ENCODE measurements at regions not wholly inside any gene's neighbourhood (a gene's known extent, or its start where the extent isn't known, plus 50 kb on each side); places are given as distances from the start of the nearest gene placed in this dataset.
"Not testable (repeated sequence)": the region's sequence is repeated elsewhere in the genome, so short reads cannot be mapped to it uniquely, and the experiment has no call there.

DNA sequence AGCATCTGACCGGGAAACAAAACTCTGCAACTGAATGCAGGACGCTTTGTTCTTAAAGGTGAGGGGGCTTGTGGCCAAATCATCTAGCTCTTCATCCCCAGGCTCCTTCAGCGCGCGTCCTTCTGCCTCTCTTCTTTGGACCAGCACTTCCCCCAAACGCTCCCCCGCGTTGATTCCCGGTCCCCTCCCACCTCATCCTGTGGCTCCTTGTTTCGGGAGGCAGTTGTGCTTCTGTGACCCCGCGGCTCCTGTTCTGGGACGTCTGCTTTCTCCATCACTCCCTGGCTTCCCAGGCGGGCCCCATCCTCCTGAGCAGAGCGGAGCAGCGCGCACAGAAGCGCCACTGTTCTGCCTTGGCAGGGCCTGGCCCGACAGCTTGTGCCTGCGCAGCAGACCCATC, 109.7 kb upstream of the ZNG1E start:
- not testable (repeated sequence) for DNase-seq

DNA sequence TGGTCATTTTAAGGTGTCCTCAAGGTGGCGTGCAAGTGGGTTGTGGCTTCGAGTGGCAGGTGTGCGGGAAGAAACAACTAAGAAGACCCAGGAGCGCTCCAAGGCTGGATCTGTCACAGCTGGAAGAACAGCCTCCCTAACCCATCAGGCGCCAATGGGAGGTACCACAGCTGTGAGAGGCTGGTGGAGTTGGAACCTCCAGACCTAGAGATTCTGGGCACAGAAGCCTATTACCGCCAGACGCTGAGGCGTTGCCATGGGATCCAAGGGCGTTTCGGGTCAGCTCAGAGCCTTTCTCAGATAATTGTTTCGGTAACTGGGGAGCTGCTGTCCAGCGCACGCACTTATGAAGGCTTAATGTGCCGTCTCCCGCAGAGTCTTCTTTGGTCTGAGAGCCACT, 156.7 kb upstream of the ZNG1E start:
- not testable (repeated sequence) for DNase-seq

DNA sequence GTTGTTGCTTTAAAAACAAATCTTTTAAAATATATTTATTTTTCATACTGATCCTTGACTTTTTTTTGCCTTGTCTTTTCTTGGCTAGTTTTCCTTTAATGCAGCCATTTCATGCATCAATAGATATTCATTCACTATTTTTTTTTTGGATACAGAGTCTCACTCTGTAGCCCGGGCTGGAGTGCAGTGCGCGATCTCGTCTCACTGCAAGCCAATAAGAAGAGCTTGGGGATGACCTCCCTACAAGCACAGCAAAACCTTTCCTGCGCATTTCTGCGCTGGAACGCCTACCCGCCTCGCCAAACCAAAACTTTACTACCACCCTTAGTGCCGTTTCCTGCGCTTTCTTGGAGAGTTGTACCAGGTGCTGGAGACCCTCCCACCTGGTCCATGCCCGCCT, 161.3 kb upstream of the ZNG1E start:
- DNase-seq: not testable (repeated sequence)

DNA sequence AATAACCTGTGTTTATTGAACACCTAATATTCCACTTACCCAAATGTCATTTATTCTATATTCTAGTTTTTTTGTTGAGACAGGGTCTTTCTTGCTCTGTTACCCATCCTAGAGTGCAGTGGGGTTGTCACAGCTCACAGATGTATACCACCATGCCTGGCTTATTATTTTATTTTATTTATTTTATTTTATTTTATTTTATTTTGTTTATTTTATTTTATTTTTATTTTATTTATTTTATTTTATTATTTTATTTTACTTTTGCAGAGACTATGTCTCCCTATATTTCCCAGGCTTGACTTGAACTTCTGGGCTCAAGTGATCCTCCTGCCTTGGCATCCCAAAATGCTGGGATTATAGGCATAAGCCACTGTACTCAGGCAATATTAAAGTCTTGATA, 167.8 kb upstream of the ZNG1E start:
- DNase-seq: not testable (repeated sequence)

DNA sequence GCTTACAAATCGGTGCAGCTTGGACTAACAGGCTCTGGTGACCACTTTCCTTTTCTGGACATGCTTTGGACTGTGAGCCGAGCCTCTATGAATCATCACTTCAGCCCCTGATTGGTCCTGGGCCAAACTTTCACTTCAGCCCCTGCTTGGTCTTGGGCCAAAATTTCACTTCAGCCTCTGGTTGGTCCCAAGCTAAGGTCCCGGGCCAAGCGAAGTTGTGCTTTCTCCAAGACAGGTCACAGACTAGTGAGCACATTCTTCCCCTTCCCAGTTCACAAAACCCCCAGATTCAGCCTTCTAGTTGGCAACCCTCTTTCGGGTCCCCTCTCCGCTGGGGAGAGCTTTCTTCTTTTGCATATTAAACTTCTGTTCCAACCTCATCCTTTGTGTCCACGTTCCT, 171.0 kb upstream of the ZNG1E start:
- DNase-seq: not testable (repeated sequence)

DNA sequence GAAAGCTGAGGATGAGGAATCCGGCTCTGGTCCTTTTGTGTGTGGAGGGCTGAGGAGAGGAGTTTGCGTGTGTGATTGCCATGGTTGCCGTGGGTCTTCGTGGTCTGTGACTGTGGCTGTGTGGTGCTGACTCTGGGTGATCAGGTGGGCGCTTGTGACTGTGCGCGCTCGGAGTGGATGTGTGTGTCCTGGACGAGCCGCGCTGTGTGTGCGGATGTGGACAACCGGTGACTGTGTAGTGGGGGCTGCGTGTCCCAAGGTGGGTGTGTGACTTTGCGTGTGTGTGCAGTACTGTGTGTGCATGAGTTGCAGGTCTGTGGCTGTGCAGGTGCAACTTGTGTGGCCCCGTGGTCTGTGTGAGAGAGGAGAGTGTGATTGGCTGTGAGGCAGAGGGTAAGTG, 172.0 kb upstream of the ZNG1E start:
- not testable (repeated sequence) for DNase-seq

DNA sequence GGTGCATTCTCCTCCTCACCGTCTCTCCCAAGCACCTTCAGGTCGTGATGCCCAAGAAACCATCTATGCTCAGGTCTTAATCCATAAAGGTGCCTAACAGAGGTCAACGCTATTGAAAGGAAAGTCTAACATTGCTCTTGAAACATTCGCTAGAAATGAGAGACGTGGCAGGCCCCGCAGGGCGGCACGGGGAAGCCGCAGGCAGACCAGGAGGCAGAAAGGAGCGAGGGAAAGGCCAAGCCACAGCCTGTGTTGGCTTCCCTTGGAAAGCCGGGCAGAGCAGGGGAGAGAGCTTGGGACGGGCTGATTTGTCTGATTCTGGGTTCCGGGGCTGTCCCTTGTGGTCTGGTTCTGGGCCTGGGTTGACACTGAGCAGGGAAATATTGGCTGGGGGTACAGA, 192.8 kb upstream of the ZNG1E start:
- DNase-seq: not testable (repeated sequence)

DNA sequence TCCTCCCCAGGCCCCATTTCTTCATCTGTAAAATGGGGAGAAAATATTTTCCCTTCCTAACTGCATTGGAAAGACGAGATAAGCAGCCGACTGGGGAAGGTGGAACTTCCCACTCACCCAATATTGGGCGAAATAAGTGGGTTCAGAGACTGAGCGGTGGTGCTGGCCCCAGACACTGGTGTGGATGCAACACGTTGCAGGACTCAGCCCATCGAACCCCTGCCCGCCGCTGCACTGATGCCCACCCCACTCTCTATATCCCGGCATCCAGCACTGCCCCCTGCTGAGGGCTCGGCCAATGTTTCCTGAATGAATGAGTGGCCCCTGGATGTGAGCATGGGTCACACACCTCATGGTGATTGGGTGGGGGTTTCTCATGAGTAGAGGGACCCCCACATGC, 194.4 kb upstream of the ZNG1E start:
- not testable (repeated sequence) for DNase-seq

DNA sequence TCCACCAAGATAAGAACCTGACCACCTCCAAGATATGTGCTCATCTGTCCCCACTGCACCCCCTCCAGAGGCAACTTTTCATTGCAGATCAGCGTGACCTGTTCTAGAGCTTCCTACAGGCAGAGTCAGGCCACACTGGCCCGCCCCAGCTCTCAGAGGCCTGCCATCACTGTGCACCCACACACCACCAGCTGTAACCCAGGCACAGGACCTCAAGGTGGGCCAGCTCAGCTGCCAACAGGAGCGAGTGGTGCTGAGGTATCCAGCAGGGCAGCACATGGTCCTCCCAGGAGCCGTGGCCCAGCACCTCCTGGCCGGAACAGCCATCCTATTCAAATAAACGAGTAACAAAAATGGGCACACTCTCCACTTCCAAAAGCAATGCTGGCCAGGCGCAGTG, 189.9 kb upstream of the FOXD4L5 start:
- DNase-seq: not testable (repeated sequence)

DNA sequence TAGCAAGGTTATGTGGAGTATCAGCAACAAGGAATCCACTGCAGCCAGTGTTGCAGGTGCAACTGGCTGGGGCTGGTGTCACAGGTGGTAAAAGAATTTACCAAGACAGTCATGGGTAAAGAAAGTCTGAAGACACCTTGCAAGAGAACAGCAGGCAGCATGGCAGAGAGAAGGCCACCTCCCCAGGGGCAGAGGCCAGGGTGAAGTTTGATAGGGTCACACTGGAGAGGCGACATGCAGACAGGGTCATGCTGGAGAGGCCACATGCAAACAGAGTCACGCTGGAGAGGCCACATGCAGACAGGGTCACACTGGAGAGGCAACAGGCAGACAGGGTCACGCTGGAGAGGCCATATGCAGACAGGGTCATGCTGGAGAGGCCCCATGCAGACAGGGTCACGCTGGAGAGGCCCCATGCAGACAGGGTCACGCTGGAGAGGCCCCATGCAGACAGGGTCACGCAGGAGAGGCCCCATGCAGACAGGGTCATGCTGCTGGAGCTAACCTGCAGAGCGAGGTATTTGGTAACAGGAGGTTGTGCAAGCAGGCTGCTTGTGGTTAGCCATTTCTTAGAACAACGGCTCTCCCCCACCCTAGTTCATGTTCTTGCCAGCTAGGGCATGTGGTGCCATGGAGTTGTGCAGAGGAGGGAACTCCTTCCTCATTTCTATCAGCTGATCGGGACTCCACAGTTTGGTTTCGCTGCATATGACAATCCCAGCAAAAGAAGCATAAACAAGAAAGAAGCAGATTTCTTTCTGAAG, 188.2 kb upstream of the FOXD4L5 start:
- not testable (repeated sequence) for DNase-seq

DNA sequence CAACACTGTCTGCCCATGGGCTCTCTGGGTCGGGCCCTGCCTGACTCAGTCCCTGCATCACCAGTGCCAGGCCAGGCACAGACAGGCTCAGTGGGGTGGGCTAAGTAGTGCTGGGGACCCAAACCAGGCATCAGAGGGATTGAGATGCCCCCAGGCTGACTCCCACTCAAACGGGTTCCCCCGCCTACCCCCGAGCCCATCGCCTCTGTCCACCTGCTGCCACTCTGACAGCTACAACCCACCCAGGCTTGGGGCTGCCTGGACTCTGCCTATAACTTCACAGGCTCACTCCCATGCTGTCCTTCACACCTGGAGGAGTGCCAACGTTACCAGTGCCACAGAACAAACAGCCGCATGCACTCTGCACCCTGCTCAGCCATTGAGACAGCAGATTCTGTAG, 186.1 kb upstream of the FOXD4L5 start:
- DNase-seq: not testable (repeated sequence)

DNA sequence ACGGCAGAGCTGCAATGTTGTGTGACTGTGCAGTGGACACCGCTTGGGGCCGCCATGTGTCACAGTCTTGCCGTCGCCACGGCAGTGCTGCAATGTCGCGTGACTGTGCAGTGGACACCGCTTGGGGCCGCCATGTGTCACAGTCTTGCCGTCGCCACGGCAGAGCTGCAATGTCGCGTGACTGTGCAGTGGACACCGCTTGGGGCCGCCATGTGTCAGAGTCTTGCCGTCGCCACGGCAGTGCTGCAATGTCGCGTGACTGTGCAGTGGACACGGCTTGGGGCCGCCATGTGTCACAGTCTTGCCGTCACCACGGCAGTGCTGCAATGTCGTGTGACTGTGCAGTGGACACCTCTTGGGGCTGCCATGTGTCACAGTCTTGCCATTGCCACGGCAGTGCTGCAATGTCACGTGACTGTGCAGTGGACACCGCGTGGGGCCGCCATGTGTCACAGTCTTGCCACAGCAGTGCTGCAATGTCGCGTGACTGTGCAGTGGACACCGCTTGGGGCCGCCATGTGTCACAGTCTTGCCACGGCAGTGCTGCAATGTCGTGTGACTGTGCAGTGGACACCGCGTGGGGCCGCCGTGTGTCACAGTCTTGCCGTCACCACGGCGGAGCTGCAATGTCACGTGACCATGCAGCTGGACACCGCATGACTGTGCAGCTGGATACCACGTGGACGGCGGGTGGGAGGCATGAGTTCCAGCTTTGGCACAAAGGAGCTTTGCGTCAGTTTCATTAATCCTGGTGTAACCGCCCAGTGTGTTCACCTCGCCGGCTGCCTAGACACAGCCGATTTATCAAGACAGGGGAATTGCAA, 182.1 kb upstream of the FOXD4L5 start:
- DNase-seq: not testable (repeated sequence)

DNA sequence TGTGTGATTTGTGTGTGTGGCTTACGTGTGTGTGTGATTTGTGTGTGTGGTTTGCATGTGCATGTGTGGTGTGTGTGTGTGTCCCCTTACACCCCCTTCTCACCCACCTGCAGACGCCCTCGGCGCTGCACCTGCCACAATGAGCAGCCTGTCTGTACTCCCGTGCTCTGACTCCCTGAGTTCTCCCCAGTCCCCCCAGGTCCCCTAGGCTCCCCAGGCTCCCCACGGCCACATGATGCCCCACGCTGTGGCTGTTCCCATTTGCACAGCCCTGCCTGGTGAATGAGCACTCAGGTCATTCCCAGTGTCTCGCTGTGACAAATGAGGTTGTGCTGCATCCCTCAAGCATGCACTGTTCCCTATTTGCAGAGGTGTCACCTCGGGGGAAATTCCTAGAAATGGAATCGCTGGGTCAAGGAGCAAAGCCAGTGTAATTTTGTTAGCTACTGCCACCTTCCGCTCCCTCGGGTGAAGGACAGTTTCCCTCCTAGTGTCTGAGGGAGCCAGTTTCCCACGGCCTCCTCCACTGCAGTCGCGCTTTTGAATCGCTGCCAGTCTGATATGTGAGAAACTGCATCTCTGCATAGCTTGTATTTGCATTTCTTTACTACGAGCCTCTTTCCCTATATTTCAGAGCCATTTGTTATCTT, 180.4 kb upstream of the FOXD4L5 start:
- DNase-seq: not testable (repeated sequence)

DNA sequence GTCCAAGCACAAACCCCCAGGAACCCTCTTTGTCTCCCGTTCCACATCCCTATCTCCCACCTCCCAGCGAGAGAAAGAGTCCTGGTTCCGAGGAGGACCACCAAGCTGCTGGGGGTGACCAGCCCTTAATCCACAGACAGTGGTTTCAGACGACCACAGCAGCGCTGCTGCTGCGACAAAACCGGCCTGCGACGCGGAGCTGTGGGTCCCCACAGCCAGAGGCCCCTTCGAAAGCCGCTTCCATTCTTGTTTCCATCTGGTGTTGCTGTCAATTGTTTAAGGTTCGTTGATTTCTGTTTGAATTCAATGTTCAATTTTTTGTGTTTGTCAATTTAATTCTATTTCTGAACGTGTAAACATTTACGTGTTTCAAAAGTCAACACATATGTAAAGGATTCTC, 177.5 kb upstream of the FOXD4L5 start:
- not testable (repeated sequence) for DNase-seq

DNA sequence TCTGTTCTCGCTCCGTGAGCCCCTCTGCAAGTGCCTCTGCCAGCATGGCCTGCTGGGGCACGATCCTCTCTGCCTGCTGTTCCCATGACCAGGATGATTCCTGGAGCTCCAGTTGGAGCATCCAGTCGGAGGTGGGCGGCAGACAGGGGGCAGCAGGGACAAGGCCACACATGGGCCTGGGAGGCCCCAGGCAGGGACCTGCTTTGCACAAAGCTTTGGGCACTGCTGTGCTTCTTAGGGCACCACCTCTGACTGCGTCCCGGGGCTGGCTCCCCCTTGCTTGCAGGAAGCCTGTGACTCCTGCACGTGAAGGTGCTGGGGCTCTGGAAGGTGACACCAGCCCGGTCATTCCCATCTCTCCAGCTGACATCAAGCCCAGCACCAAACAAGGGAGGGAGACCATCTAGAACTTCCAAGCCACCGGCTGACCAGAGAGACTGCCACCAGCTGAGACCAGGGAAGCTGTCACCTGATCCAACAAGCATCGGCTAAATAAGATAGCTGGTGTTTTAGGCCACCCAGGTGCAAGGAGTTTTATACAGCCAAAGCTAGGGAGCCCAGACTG, 174.8 kb upstream of the FOXD4L5 start:
- no peak for DNase-seq

DNA sequence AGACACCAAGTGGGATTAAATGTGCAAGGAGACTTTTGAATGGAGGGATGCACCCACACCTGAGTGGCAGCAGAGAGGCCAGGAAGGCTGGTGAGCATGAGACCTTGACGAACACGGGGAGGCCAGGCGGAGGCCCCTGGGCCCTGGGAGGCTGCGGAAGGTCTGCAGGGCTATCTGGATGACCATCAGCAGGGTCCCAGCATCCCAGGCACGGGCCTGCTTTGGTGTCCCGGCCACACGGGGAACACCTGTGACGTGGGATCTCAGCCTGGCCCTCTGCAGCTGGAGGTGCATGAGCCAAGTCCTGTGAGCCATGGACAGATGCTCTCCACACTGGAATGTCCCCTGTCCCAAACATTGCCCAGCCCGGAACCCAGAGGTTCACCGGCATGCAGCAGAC, 174.0 kb upstream of the FOXD4L5 start:
- DNase-seq: no peak

DNA sequence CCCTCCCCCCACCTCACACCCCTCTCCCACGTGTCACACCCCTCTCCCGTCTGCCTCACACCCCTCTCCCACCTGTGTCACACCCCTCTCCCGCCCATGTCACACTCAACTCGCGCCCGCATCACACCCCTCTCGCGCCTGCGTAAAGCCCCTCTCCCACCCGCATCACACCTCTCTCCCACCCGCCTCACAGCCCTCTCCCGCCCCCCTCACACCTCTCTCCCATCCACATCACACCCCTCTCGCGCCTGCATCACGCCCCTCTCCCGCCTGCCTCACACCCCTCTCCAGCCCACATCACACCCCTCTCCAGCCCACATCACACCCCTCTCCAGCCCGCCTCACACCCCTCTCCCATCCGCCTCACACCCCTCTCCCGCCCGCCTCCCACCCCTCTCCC, 173.5 kb upstream of the FOXD4L5 start:
- no peak for DNase-seq

DNA sequence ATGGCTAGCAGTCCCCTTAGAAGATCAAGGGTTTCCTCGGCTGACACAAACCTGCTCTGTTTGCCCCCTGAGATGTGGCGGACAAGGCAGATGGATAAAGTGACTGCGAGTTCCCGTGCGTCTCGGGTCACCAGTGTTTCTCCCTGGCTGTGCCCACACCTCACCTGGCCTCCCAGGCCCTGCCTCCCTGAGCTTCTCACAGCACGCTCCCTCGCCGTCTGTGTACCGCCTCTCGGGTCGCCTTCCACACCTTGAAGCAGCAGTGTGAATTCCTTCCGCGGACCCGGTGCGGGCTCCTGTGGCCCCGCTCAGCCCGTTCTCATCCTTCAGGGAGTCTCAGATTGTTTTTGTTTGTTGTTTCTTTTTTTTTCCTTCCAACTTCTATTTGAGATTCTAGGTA, 172.0 kb upstream of the FOXD4L5 start:
- not testable (repeated sequence) for DNase-seq

DNA sequence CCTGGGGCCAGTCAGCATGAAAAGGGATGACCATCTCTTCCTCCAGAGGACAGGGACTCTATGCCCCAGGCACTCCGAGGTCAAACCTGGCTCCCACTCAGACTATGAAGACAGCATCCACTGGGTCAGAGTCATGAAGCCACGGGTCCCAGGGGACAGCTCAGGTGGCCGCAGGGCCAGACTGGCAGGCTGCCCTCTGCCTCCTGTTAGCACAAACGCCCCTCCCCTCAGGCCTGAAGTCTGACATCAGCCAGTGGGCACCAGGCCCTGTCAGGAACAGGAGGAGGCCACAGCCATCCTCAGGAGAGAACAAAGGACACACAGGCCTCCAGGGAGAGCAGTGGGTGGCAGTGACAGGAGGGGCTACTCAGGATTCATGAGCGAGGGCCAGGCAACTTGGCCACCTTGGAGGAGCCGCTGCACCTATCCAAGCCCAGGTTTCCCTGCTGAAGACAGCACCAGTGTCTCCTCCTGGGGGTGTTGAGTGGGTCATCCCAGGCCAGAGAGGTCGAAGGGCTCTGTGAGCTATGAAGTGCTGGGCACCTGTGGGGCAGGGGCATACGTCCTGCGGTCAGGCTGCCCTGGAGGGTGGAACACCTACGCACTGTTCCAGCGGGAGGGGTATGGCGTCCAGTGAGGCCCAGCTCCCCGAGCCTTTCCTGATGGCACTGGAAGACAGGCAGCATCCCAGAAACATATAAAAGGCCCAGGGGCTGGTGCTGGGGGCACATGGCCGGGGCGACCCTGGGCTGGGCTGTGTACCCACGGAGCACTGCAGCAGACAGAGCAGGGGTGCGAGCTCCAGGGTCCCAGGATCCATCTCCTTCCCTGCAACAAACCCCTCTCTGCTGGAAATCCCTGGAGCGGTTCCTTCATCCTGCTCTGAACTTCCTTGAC, 171.0 kb upstream of the FOXD4L5 start:
- not testable (repeated sequence) for DNase-seq

DNA sequence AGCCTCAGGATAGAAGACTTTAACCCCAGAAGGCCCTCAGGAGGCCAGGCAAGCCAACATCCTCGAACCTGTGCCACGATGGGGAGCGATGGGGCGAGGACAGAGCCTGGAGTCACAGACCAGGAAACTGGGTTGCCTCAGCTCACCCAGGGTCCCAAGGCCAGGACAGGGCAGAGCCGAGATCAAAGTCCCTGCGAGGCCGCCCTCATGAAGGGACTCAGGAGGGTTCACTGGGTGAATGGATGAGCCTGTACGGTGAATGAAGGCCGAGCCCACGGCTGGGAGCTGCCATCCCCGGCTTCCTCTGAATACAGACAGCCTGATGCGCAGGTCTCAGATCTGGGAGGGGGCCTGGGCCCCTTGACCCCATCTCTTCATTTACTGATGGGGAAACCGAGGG, 170.1 kb upstream of the FOXD4L5 start:
- not testable (repeated sequence) for DNase-seq

DNA sequence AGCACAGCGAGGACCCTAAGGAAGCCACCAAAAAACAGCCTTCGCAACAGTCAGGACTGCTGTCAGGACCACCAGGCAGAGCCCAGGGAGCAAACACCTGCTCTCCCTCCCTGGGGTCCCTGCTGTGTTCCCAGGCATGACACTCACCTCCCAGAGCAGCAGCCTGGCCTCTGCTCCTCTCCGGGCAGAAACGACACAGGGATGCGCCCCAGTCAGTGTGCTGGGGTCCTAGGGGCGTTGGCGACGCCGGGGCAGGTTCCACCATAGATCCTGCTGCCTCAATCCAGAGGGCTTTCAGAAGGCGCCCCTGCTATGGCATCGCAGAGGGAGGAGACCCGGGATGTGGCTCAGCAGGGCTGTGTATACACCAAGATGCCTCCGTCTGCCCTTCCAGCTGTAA, 169.7 kb upstream of the FOXD4L5 start:
- DNase-seq: not testable (repeated sequence)

DNA sequence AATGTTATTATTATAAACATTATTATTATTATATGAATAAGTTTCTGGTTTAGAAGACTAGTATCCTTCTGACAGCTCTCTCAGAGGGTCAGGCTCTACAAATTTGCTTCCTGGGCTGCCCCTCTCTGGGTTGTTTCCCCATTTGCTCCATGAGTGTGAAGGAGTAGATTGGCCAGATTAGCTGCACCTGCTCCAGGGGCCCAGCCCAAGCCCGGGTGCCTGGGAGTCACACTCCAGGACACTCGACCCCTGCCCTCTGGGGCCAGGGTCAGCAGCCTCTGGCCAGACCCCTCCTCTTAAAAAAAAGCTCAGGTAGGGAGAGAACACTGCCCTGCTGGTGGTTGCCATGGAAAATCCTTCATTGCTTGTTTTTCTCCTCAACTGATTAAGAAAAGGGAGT, 169.0 kb upstream of the FOXD4L5 start:
- not testable (repeated sequence) for DNase-seq
